Vagina (tissue), 2 donors: ENCODE measurements at regions not wholly inside any gene's neighbourhood (a gene's known extent, or its start where the extent isn't known, plus 50 kb on each side); places are given as distances from the start of the nearest gene placed in this dataset.

Source experiments
- POLR2A ChIP-seq, 2 donors: fragments of 450-650 bp; IDR thresholded peaks; one replicate each; pipeline ENCODE4 v1.6.1; 2017; ENCODE audit warnings: antibody characterized with exemption in 2 of 2, mild to moderate bottlenecking in 2 of 2, moderate library complexity in 2 of 2
- POLR2AphosphoS5 ChIP-seq, 2 donors: sonication (generic); formaldehyde crosslinking; IDR thresholded peaks; one replicate each; pipeline ENCODE4 v1.9.0; 2017; ENCODE audit warnings: antibody characterized with exemption in 2 of 2, mild to moderate bottlenecking in 2 of 2, low read depth in 1 of 2; ENCODE audit not compliant: insufficient read depth in 1 of 2
- TF ChIP-seq, protein P1 (sequence below), 3 experiments: fragments of 450-650 bp in 2 of 3; fragments of 200-600 bp in 1 of 3; sonication (generic) in 1 of 3; IDR thresholded peaks; one replicate each; pipeline ENCODE4 v1.5.1; 2017 to 2019; ENCODE audit warnings: antibody characterized with exemption in 3 of 3, mild to moderate bottlenecking in 2 of 3, moderate library complexity in 2 of 3

DNA sequence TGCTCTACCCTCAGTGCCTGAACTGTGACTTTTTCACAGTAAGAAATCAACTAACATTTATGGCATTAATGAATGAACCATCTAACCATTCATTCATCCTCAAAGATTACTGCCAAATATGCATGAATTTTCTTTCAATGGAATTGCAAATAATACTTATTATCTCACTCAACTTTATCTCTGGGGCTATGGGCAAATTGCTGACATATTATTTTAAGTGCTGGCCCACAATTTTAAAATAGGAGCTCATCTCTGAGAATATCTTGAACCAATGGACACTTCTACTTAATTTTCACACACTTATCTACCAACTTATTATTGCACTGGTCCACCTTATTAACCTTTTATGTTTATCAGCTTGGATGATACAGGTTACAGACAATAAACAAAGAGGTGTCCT, 182.8 kb downstream of the RBM43 start:
- TF ChIP-seq, protein P1, sequence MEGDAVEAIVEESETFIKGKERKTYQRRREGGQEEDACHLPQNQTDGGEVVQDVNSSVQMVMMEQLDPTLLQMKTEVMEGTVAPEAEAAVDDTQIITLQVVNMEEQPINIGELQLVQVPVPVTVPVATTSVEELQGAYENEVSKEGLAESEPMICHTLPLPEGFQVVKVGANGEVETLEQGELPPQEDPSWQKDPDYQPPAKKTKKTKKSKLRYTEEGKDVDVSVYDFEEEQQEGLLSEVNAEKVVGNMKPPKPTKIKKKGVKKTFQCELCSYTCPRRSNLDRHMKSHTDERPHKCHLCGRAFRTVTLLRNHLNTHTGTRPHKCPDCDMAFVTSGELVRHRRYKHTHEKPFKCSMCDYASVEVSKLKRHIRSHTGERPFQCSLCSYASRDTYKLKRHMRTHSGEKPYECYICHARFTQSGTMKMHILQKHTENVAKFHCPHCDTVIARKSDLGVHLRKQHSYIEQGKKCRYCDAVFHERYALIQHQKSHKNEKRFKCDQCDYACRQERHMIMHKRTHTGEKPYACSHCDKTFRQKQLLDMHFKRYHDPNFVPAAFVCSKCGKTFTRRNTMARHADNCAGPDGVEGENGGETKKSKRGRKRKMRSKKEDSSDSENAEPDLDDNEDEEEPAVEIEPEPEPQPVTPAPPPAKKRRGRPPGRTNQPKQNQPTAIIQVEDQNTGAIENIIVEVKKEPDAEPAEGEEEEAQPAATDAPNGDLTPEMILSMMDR (IDR thresholded peaks at IDR 0.05) = no peak
- no peak for TF ChIP-seq POLR2A (IDR thresholded peaks at IDR 0.05)
- TF ChIP-seq POLR2AphosphoS5 (IDR thresholded peaks at IDR 0.05; ENCODE audit: insufficient read depth in 1 of 2, low read depth in 1 of 2) = no peak
